GM23338 (cell line): ENCODE measurements at regions not wholly inside any gene's neighbourhood (a gene's known extent, or its start where the extent isn't known, plus 50 kb on each side); places are given as distances from the start of the nearest gene placed in this dataset.

Source experiments
- ATAC-seq: fragments of 200-7000 bp; cut with Tn5 transposase; 3 replicates; pipeline ENCODE4 v1.9.1; 2020
- DNase-seq: peaks from one replicate; pipeline ENCODE4 v3.0.0-alpha.2; 2015; ENCODE audit warnings: low spot score
- H2AFZ ChIP-seq: fragments of 200-600 bp; sonication (generic); 2 replicates; pipeline ENCODE4 v1.8.0; 2016; ENCODE audit warnings: antibody characterized with exemption, mild to moderate bottlenecking, moderate library complexity
- H3F3A ChIP-seq: fragments of 200-600 bp; sonication (generic); replicated peaks from 2 replicates; pipeline ENCODE4 v1.8.0; 2017; ENCODE audit warnings: antibody characterized with exemption, mixed run types, low read depth
- H3K27ac ChIP-seq: fragments of 200-600 bp; sonication (generic); 2 replicates; pipeline ENCODE4 v1.6.1; 2016; ENCODE audit warnings: low read depth
- H3K27me3 ChIP-seq: fragments of 200-600 bp; sonication (generic); 2 replicates; pipeline ENCODE4 v1.8.0; 2016; ENCODE audit warnings: mild to moderate bottlenecking, mixed run types, moderate library complexity; ENCODE audit not compliant: insufficient read depth
- H3K36me3 ChIP-seq: fragments of 200-600 bp; sonication (generic); 2 replicates; pipeline ENCODE4 v1.8.0; 2016; ENCODE audit warnings: mild to moderate bottlenecking; ENCODE audit not compliant: insufficient read depth
- H3K4me1 ChIP-seq: fragments of 200-600 bp; sonication (generic); 2 replicates; pipeline ENCODE4 v1.8.0; 2016; ENCODE audit warnings: mild to moderate bottlenecking, moderate library complexity; ENCODE audit not compliant: insufficient read depth
- H3K4me2 ChIP-seq: fragments of 200-600 bp; sonication (generic); 2 replicates; pipeline ENCODE4 v1.7.1; 2017; ENCODE audit warnings: mixed run types
- H3K4me3 ChIP-seq: fragments of 200-600 bp; sonication (generic); 2 replicates; pipeline ENCODE4 v1.6.1; 2016; ENCODE audit warnings: mixed run types
- H3K79me2 ChIP-seq: fragments of 200-600 bp; sonication (generic); replicated peaks from 2 replicates; pipeline ENCODE4 v1.8.0; 2017; ENCODE audit warnings: mild to moderate bottlenecking; ENCODE audit not compliant: insufficient read depth
- H3K9me2 ChIP-seq: fragments of 200-600 bp; sonication (generic); 2 replicates; pipeline ENCODE4 v1.8.0; 2017; ENCODE audit not compliant: insufficient read depth
- H4K20me1 ChIP-seq: fragments of 200-600 bp; sonication (generic); replicated peaks from 2 replicates; pipeline ENCODE4 v1.8.0; 2017; ENCODE audit warnings: mild to moderate bottlenecking; ENCODE audit not compliant: insufficient read depth
- H3K27ac Mint-ChIP-seq: 2 replicates; pipeline ENCODE4 v1.8.0; 2020; ENCODE audit warnings: inconsistent platforms, mild to moderate bottlenecking, moderate library complexity, mixed read lengths
- H3K27me3 Mint-ChIP-seq: 3 replicates; pipeline ENCODE4 v1.8.0; 2022; ENCODE audit warnings: low read depth, mild to moderate bottlenecking, moderate library complexity, mixed read lengths, inconsistent platforms; ENCODE audit not compliant: insufficient read depth, poor library complexity
- H3K36me3 Mint-ChIP-seq: 3 replicates; pipeline ENCODE4 v1.8.0; 2021; ENCODE audit warnings: low read depth, mild to moderate bottlenecking, inconsistent platforms, moderate library complexity, mixed read lengths
- H3K4me1 Mint-ChIP-seq: 3 replicates; pipeline ENCODE4 v1.8.0; 2020; ENCODE audit warnings: mild to moderate bottlenecking, inconsistent platforms, mixed read lengths
- H3K4me3 Mint-ChIP-seq: 3 replicates; pipeline ENCODE4 v1.8.0; 2021; ENCODE audit warnings: moderate library complexity, mild to moderate bottlenecking, inconsistent platforms, mixed read lengths
- H3K9me3 Mint-ChIP-seq: 3 replicates; pipeline ENCODE4 v1.8.0; 2020; ENCODE audit warnings: moderate library complexity, mild to moderate bottlenecking, inconsistent platforms, mixed read lengths
- EZH2 ChIP-seq: fragments of 200-600 bp; sonication (generic); IDR thresholded peaks from one replicate; pipeline ENCODE4 v1.8.0; 2017; ENCODE audit warnings: antibody characterized with exemption, mild to moderate bottlenecking, low read depth; ENCODE audit not compliant: unreplicated experiment
- JUNB ChIP-seq: IDR thresholded peaks from one replicate; pipeline ENCODE4 v1.6.1; 2016; ENCODE audit warnings: antibody characterized with exemption; ENCODE audit not compliant: unreplicated experiment
- NANOG ChIP-seq: IDR thresholded peaks from 2 replicates; pipeline ENCODE4 v1.6.1; 2016; ENCODE audit warnings: antibody characterized with exemption, borderline replicate concordance
- TF ChIP-seq, protein P1 (sequence below): IDR thresholded peaks from one replicate; pipeline ENCODE4 v1.6.1; 2018; ENCODE audit warnings: antibody characterized with exemption; ENCODE audit not compliant: unreplicated experiment
- TF ChIP-seq, protein P2 (sequence below), 2 experiments: fragments of 200-600 bp in 1 of 2; sonication (generic) in 1 of 2; conservative IDR thresholded peaks; 2 replicates each; pipeline versions ENCODE4 v1.5.1 to v1.6.1; 2016 to 2017; ENCODE audit warnings: antibody characterized with exemption in 2 of 2, low read depth in 2 of 2, mild to moderate bottlenecking in 2 of 2, moderate library complexity in 1 of 2
- TF ChIP-seq, protein P3 (sequence below): IDR thresholded peaks from 2 replicates; pipeline ENCODE4 v1.6.1; 2016; ENCODE audit warnings: antibody characterized with exemption

DNA sequence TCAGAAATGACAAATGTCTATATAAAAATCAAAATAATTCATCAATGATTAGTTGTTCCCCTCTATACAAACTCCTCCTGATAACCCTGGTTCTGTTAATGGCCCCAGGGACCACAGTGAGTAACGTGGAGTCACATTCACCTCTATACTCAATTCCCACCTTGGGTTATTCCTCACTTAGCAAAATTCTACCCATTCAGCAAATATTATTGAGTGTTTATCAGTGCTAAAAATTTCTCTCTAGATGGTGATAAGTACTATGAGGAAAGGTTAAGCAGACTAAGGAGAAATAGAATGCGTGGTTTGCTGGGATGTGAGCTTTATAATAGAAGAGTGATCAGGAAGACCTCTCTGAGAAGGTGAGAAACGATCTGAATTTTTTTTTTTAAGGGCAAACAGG is 1124.5 kb downstream of the BCL11A start:
- peaks cover 35% of the 10 kb centered on the region for H3K9me3 Mint-ChIP-seq
- ATAC-seq: no peak

DNA sequence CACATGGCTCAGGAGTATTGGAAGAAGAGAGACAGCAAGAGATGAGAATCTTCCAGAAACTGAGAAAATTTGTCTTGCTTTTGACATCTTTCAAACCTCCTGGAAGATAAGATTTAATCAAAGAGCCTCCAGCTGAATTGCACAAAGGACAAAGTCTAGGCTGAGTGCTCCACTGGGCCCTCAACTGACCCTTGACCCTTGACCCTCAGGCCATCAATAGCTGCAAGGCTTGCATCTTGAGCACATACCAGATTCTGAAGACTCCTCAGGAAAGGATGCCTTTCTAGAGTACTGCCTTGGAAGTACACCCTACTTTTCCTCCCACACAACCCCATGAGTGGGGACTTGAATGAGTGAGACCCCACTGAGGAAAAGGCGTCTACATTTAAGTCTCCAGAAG is 1125.5 kb downstream of the BCL11A start:
- Histone ChIP-seq H3K4me3 (no peak overlapping the region), H3K27me3 (no peaks in the 10 kb centered on the region), H3K9me2 (peaks cover 9% of the 10 kb centered on the region), H3K27ac (no peak overlapping the region), H3K4me1 (peaks cover 14% of the 10 kb centered on the region), H2AFZ (no peak overlapping the region; the same call in 1 of the 2 replicates), H3K79me2 (no peaks in the 10 kb centered on the region), H4K20me1 (no peaks in the 10 kb centered on the region), H3K4me2 (no peak overlapping the region), H3K36me3 (no peaks in the 10 kb centered on the region), H3F3A (no peaks in the 10 kb centered on the region)
- H3K4me3 Mint-ChIP-seq: no peak overlapping the region
- peaks cover 29% of the 10 kb centered on the region for H3K9me3 Mint-ChIP-seq
- H3K27me3 Mint-ChIP-seq: peaks cover 5% of the 10 kb centered on the region
- peaks cover 16% of the 10 kb centered on the region for H3K4me1 Mint-ChIP-seq
- H3K27ac Mint-ChIP-seq: no peak overlapping the region
- H3K36me3 Mint-ChIP-seq: peaks cover 18% of the 10 kb centered on the region; the same call in 2 of the 3 replicates
- no peak for ATAC-seq
- DNase-seq: no peak
- TF ChIP-seq JUNB (no peak), EZH2 (no peak)

More for the DNA sequence above, 1124.5 kb downstream of the BCL11A start:
- no peaks in the 10 kb centered on the region for H3K27me3 ChIP-seq
- H3K79me2 ChIP-seq: no peaks in the 10 kb centered on the region
- H3F3A ChIP-seq: no peaks in the 10 kb centered on the region
- H3K4me1 Mint-ChIP-seq: peaks cover 16% of the 10 kb centered on the region
- H3K36me3 Mint-ChIP-seq: peaks cover 21% of the 10 kb centered on the region; the same call in 2 of the 3 replicates
- peaks cover 14% of the 10 kb centered on the region for H3K4me1 ChIP-seq
- no peak overlapping the region for H3K4me3 Mint-ChIP-seq
- H3K36me3 ChIP-seq: no peaks in the 10 kb centered on the region
- no peak overlapping the region for H2AFZ ChIP-seq
- peaks cover 5% of the 10 kb centered on the region for H3K27me3 Mint-ChIP-seq
- H3K4me3 ChIP-seq: no peak overlapping the region
- H3K4me2 ChIP-seq: no peak overlapping the region
- TF ChIP-seq, protein P1, sequence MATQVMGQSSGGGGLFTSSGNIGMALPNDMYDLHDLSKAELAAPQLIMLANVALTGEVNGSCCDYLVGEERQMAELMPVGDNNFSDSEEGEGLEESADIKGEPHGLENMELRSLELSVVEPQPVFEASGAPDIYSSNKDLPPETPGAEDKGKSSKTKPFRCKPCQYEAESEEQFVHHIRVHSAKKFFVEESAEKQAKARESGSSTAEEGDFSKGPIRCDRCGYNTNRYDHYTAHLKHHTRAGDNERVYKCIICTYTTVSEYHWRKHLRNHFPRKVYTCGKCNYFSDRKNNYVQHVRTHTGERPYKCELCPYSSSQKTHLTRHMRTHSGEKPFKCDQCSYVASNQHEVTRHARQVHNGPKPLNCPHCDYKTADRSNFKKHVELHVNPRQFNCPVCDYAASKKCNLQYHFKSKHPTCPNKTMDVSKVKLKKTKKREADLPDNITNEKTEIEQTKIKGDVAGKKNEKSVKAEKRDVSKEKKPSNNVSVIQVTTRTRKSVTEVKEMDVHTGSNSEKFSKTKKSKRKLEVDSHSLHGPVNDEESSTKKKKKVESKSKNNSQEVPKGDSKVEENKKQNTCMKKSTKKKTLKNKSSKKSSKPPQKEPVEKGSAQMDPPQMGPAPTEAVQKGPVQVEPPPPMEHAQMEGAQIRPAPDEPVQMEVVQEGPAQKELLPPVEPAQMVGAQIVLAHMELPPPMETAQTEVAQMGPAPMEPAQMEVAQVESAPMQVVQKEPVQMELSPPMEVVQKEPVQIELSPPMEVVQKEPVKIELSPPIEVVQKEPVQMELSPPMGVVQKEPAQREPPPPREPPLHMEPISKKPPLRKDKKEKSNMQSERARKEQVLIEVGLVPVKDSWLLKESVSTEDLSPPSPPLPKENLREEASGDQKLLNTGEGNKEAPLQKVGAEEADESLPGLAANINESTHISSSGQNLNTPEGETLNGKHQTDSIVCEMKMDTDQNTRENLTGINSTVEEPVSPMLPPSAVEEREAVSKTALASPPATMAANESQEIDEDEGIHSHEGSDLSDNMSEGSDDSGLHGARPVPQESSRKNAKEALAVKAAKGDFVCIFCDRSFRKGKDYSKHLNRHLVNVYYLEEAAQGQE: no peak
- no peak for TF ChIP-seq NANOG
- TF ChIP-seq, protein P2, sequence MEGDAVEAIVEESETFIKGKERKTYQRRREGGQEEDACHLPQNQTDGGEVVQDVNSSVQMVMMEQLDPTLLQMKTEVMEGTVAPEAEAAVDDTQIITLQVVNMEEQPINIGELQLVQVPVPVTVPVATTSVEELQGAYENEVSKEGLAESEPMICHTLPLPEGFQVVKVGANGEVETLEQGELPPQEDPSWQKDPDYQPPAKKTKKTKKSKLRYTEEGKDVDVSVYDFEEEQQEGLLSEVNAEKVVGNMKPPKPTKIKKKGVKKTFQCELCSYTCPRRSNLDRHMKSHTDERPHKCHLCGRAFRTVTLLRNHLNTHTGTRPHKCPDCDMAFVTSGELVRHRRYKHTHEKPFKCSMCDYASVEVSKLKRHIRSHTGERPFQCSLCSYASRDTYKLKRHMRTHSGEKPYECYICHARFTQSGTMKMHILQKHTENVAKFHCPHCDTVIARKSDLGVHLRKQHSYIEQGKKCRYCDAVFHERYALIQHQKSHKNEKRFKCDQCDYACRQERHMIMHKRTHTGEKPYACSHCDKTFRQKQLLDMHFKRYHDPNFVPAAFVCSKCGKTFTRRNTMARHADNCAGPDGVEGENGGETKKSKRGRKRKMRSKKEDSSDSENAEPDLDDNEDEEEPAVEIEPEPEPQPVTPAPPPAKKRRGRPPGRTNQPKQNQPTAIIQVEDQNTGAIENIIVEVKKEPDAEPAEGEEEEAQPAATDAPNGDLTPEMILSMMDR (conservative IDR thresholded peaks at IDR 0.05; ENCODE audit: low read depth in 2 of 2): no peak
- TF ChIP-seq, protein P3, sequence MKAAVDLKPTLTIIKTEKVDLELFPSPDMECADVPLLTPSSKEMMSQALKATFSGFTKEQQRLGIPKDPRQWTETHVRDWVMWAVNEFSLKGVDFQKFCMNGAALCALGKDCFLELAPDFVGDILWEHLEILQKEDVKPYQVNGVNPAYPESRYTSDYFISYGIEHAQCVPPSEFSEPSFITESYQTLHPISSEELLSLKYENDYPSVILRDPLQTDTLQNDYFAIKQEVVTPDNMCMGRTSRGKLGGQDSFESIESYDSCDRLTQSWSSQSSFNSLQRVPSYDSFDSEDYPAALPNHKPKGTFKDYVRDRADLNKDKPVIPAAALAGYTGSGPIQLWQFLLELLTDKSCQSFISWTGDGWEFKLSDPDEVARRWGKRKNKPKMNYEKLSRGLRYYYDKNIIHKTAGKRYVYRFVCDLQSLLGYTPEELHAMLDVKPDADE: no peak
- H4K20me1 ChIP-seq: no peaks in the 10 kb centered on the region
- no peak overlapping the region for H3K27ac ChIP-seq
- no peak for DNase-seq
- no peak overlapping the region for H3K27ac Mint-ChIP-seq
- peaks cover 12% of the 10 kb centered on the region for H3K9me2 ChIP-seq
